Gastroesophageal sphincter (tissue), 4 donors: ENCODE measurements at regions not wholly inside any gene's neighbourhood (a gene's known extent, or its start where the extent isn't known, plus 50 kb on each side); places are given as distances from the start of the nearest gene placed in this dataset.
"Not testable (repeated sequence)": the region's sequence is repeated elsewhere in the genome, so short reads cannot be mapped to it uniquely, and the experiment has no call there.

Experiments
- ATAC-seq: fragments of 150-250 bp; one replicate; pipeline ENCODE4 v1.9.1; 2016; ENCODE audit warnings: mild to moderate bottlenecking, moderate library complexity
- H3K27ac ChIP-seq, 4 donors: fragments of 200-600 bp; sonication (generic) in 3 of 4; 1 replicate in 3 of 4; 2 replicates in 1 of 4; pipeline ENCODE4 v1.5.1; 2016 to 2019
- H3K27me3 ChIP-seq: fragments of 200-600 bp; sonication (generic); one replicate; pipeline ENCODE4 v1.5.1; 2019
- H3K36me3 ChIP-seq, 2 donors: fragments of 200-600 bp; sonication (generic); one replicate each; pipeline ENCODE4 v1.5.1; 2019; ENCODE audit warnings: control low read depth in 1 of 2
- H3K4me1 ChIP-seq, 3 donors: fragments of 200-600 bp; sonication (generic); 1 replicate in 2 of 3; 2 replicates in 1 of 3; pipeline ENCODE4 v1.5.1; 2016 to 2019; ENCODE audit warnings: control low read depth in 2 of 3
- H3K4me3 ChIP-seq, 2 donors: fragments of 200-600 bp; sonication (generic); one replicate each; pipeline ENCODE4 v1.5.1; 2019; ENCODE audit warnings: mild to moderate bottlenecking in 1 of 2, moderate library complexity in 1 of 2
- H3K9me3 ChIP-seq, 3 donors: fragments of 200-600 bp; sonication (generic); one replicate each; pipeline ENCODE4 v1.5.1; 2017 to 2019; ENCODE audit warnings: control low read depth in 2 of 3
- CTCF ChIP-seq, 4 experiments: fragments of 200-600 bp in 2 of 4; fragments of 450-650 bp in 2 of 4; sonication (generic) in 1 of 4; IDR thresholded peaks; one replicate each; pipeline ENCODE4 v1.5.1; 2017 to 2019; ENCODE audit warnings: antibody characterized with exemption in 4 of 4, mild to moderate bottlenecking in 2 of 4, moderate library complexity in 2 of 4
- EP300 ChIP-seq: sonication (generic); formaldehyde crosslinking; IDR thresholded peaks from one replicate; pipeline ENCODE4 v1.6.1; 2017; ENCODE audit warnings: antibody characterized with exemption, mild to moderate bottlenecking
- POLR2A ChIP-seq, 2 donors: fragments of 450-650 bp; IDR thresholded peaks; one replicate each; pipeline ENCODE4 v1.6.1; 2017; ENCODE audit warnings: antibody characterized with exemption in 2 of 2, mild to moderate bottlenecking in 2 of 2, moderate library complexity in 1 of 2
- POLR2AphosphoS5 ChIP-seq: sonication (generic); formaldehyde crosslinking; IDR thresholded peaks from one replicate; pipeline ENCODE4 v1.6.1; 2017; ENCODE audit warnings: antibody characterized with exemption
- whole genome bisulfite sequencing, 2 donors: methylation state at CpG; one replicate each; pipeline ENCODE4 v1.1.5; 2018; ENCODE audit warnings: low coverage in 1 of 2; 5-methylcytosine and 5-hydroxymethylcytosine counted together

GRCh38 chr10:123221418-123221817, 67.2 kb downstream of the BUB3 start:
- Histone ChIP-seq H3K4me1 (no peaks in the 10 kb centered on the region), H3K27ac (no peak overlapping the region), H3K9me3 (no peaks in the 10 kb centered on the region), H3K36me3 (peaks cover 0 to 9% of the 10 kb centered on the region in 2 donors), H3K27me3 (no peaks in the 10 kb centered on the region), H3K4me3 (no peak overlapping the region)
- no peak for ATAC-seq
- TF ChIP-seq POLR2AphosphoS5, result no peak
- no peak for TF ChIP-seq POLR2A (IDR thresholded peaks at IDR 0.05)
- no peak for TF ChIP-seq EP300
- no peak for TF ChIP-seq CTCF (IDR thresholded peaks at IDR 0.05)

- 88 to 89% methylated on average over 4 of the region's 4 CpGs for WGBS, 2 donors
- Histone ChIP-seq H3K27ac (no peak overlapping the region), H3K36me3 (peaks cover 0 to 9% of the 10 kb centered on the region in 2 donors), H3K27me3 (no peaks in the 10 kb centered on the region), H3K4me1 (no peaks in the 10 kb centered on the region), H3K4me3 (no peak overlapping the region), H3K9me3 (no peaks in the 10 kb centered on the region)
- no peak for ATAC-seq
- TF ChIP-seq EP300 (no peak), CTCF (IDR thresholded peaks at IDR 0.05) (no peak), POLR2AphosphoS5 (no peak), POLR2A (IDR thresholded peaks at IDR 0.05) (no peak)
Observed at GRCh38 chr10:123222832-123223231, 68.6 kb downstream of the BUB3 start.

GRCh38 chr10:123227706-123228105, 73.5 kb downstream of the BUB3 start:
- Histone ChIP-seq H3K4me3 (no peak overlapping the region), H3K27me3 (no peaks in the 10 kb centered on the region), H3K4me1 (no peaks in the 10 kb centered on the region), H3K27ac (no peak overlapping the region), H3K9me3 (no peaks in the 10 kb centered on the region), H3K36me3 (peaks cover 0 to 29% of the 10 kb centered on the region in 2 donors)
- ATAC-seq, result no peak
- TF ChIP-seq POLR2A (IDR thresholded peaks at IDR 0.05), result no peak
- TF ChIP-seq POLR2AphosphoS5, result no peak
- TF ChIP-seq EP300, result no peak
- no peak for TF ChIP-seq CTCF (IDR thresholded peaks at IDR 0.05)
- 66 to 93% methylated on average over 2 of the region's 2 CpGs for WGBS, 2 donors

- no peak overlapping the region for H3K4me3 ChIP-seq
- H3K9me3 ChIP-seq, result peaks cover 0 to 13% (median 0%) of the 10 kb centered on the region in 3 donors
- H3K4me1 ChIP-seq, result no peaks in the 10 kb centered on the region
- 68 to 72% methylated on average over 3 to 7 of the region's 8 CpGs for WGBS, 2 donors
- no peak for TF ChIP-seq CTCF (IDR thresholded peaks at IDR 0.05)
- TF ChIP-seq POLR2A (IDR thresholded peaks at IDR 0.05), result no peak
- no peak for TF ChIP-seq EP300
- TF ChIP-seq POLR2AphosphoS5, result no peak
- H3K36me3 ChIP-seq, result peaks cover 0 to 29% of the 10 kb centered on the region in 2 donors
- H3K27me3 ChIP-seq, result no peaks in the 10 kb centered on the region
- no peak for ATAC-seq
- no peak overlapping the region for H3K27ac ChIP-seq
Observed at GRCh38 chr10:123229927-123230630, 75.9 kb downstream of the BUB3 start.

- H3K27me3 ChIP-seq, H3K27ac ChIP-seq, H3K4me1 ChIP-seq, H3K4me3 ChIP-seq, ATAC-seq: not testable (repeated sequence)
- peaks cover 0 to 21% (median 0%) of the 10 kb centered on the region in 3 donors for H3K9me3 ChIP-seq
- 75 to 83% methylated on average over 1 of the region's 1 CpG for WGBS, 2 donors
- peaks cover 0 to 29% of the 10 kb centered on the region in 2 donors for H3K36me3 ChIP-seq
Observed at GRCh38 chr10:123232879-123233278, 78.7 kb downstream of the BUB3 start.

GRCh38 chr10:123235014-123235413, 80.8 kb downstream of the BUB3 start:
- H3K4me1 ChIP-seq, H3K27ac ChIP-seq, ATAC-seq, H3K4me3 ChIP-seq, H3K27me3 ChIP-seq: not testable (repeated sequence)
- 85% methylated on average over 3 of the region's 4 CpGs; no CpG with 5 or more reads in 1 of the 2 donors for WGBS, 2 donors
- H3K9me3 ChIP-seq, result peaks cover 0 to 21% (median 0%) of the 10 kb centered on the region in 3 donors
- H3K36me3 ChIP-seq, result peaks cover 0 to 18% of the 10 kb centered on the region in 2 donors
